GM23338 (cell line): ENCODE measurements at regions not wholly inside any gene's neighbourhood (a gene's known extent, or its start where the extent isn't known, plus 50 kb on each side); places are given as distances from the start of the nearest gene placed in this dataset.

ENCODE experiments used
- ATAC-seq: fragments of 200-7000 bp; cut with Tn5 transposase; 3 replicates; pipeline ENCODE4 v1.9.1; 2020
- DNase-seq: peaks from one replicate; pipeline ENCODE4 v3.0.0-alpha.2; 2015; ENCODE audit warnings: low spot score
- H2AFZ ChIP-seq: fragments of 200-600 bp; sonication (generic); 2 replicates; pipeline ENCODE4 v1.8.0; 2016; ENCODE audit warnings: antibody characterized with exemption, mild to moderate bottlenecking, moderate library complexity
- H3F3A ChIP-seq: fragments of 200-600 bp; sonication (generic); replicated peaks from 2 replicates; pipeline ENCODE4 v1.8.0; 2017; ENCODE audit warnings: antibody characterized with exemption, mixed run types, low read depth
- H3K27ac ChIP-seq: fragments of 200-600 bp; sonication (generic); 2 replicates; pipeline ENCODE4 v1.6.1; 2016; ENCODE audit warnings: low read depth
- H3K27me3 ChIP-seq: fragments of 200-600 bp; sonication (generic); 2 replicates; pipeline ENCODE4 v1.8.0; 2016; ENCODE audit warnings: mild to moderate bottlenecking, mixed run types, moderate library complexity; ENCODE audit not compliant: insufficient read depth
- H3K36me3 ChIP-seq: fragments of 200-600 bp; sonication (generic); 2 replicates; pipeline ENCODE4 v1.8.0; 2016; ENCODE audit warnings: mild to moderate bottlenecking; ENCODE audit not compliant: insufficient read depth
- H3K4me1 ChIP-seq: fragments of 200-600 bp; sonication (generic); 2 replicates; pipeline ENCODE4 v1.8.0; 2016; ENCODE audit warnings: mild to moderate bottlenecking, moderate library complexity; ENCODE audit not compliant: insufficient read depth
- H3K4me2 ChIP-seq: fragments of 200-600 bp; sonication (generic); 2 replicates; pipeline ENCODE4 v1.7.1; 2017; ENCODE audit warnings: mixed run types
- H3K4me3 ChIP-seq: fragments of 200-600 bp; sonication (generic); 2 replicates; pipeline ENCODE4 v1.6.1; 2016; ENCODE audit warnings: mixed run types
- H3K79me2 ChIP-seq: fragments of 200-600 bp; sonication (generic); replicated peaks from 2 replicates; pipeline ENCODE4 v1.8.0; 2017; ENCODE audit warnings: mild to moderate bottlenecking; ENCODE audit not compliant: insufficient read depth
- H3K9me2 ChIP-seq: fragments of 200-600 bp; sonication (generic); 2 replicates; pipeline ENCODE4 v1.8.0; 2017; ENCODE audit not compliant: insufficient read depth
- H4K20me1 ChIP-seq: fragments of 200-600 bp; sonication (generic); replicated peaks from 2 replicates; pipeline ENCODE4 v1.8.0; 2017; ENCODE audit warnings: mild to moderate bottlenecking; ENCODE audit not compliant: insufficient read depth
- H3K27ac Mint-ChIP-seq: 2 replicates; pipeline ENCODE4 v1.8.0; 2020; ENCODE audit warnings: inconsistent platforms, mild to moderate bottlenecking, moderate library complexity, mixed read lengths
- H3K27me3 Mint-ChIP-seq: 3 replicates; pipeline ENCODE4 v1.8.0; 2022; ENCODE audit warnings: low read depth, mild to moderate bottlenecking, moderate library complexity, mixed read lengths, inconsistent platforms; ENCODE audit not compliant: insufficient read depth, poor library complexity
- H3K36me3 Mint-ChIP-seq: 3 replicates; pipeline ENCODE4 v1.8.0; 2021; ENCODE audit warnings: low read depth, mild to moderate bottlenecking, inconsistent platforms, moderate library complexity, mixed read lengths
- H3K4me1 Mint-ChIP-seq: 3 replicates; pipeline ENCODE4 v1.8.0; 2020; ENCODE audit warnings: mild to moderate bottlenecking, inconsistent platforms, mixed read lengths
- H3K4me3 Mint-ChIP-seq: 3 replicates; pipeline ENCODE4 v1.8.0; 2021; ENCODE audit warnings: moderate library complexity, mild to moderate bottlenecking, inconsistent platforms, mixed read lengths
- H3K9me3 Mint-ChIP-seq: 3 replicates; pipeline ENCODE4 v1.8.0; 2020; ENCODE audit warnings: moderate library complexity, mild to moderate bottlenecking, inconsistent platforms, mixed read lengths
- CTCF ChIP-seq, 2 experiments: fragments of 200-600 bp in 1 of 2; sonication (generic) in 1 of 2; conservative IDR thresholded peaks; 2 replicates each; pipeline versions ENCODE4 v1.5.1 to v1.6.1; 2016 to 2017; ENCODE audit warnings: antibody characterized with exemption in 2 of 2, low read depth in 2 of 2, mild to moderate bottlenecking in 2 of 2, moderate library complexity in 1 of 2
- EZH2 ChIP-seq: fragments of 200-600 bp; sonication (generic); IDR thresholded peaks from one replicate; pipeline ENCODE4 v1.8.0; 2017; ENCODE audit warnings: antibody characterized with exemption, mild to moderate bottlenecking, low read depth; ENCODE audit not compliant: unreplicated experiment
- EZH2phosphoT487 ChIP-seq: fragments of 200-600 bp; sonication (generic); IDR thresholded peaks from one replicate; pipeline ENCODE4 v1.8.1; 2018; ENCODE audit warnings: antibody characterized with exemption; ENCODE audit not compliant: unreplicated experiment
- JUNB ChIP-seq: IDR thresholded peaks from one replicate; pipeline ENCODE4 v1.6.1; 2016; ENCODE audit warnings: antibody characterized with exemption; ENCODE audit not compliant: unreplicated experiment
- POLR2AphosphoS5 ChIP-seq: IDR thresholded peaks from 2 replicates; pipeline ENCODE4 v1.6.1; 2016; ENCODE audit warnings: antibody characterized with exemption, low read depth
- STAT1 ChIP-seq: IDR thresholded peaks from one replicate; pipeline ENCODE4 v1.6.1; 2016; ENCODE audit warnings: antibody characterized with exemption; ENCODE audit not compliant: unreplicated experiment
- ZNF114 ChIP-seq: fragments of 250-450 bp; sonication (Bioruptor Pico); IDR thresholded peaks from 2 replicates; pipeline ENCODE4 v1.5.0; 2020; ENCODE audit warnings: mild to moderate bottlenecking, moderate library complexity
- ZNF331 ChIP-seq: fragments of 250-450 bp; sonication (Bioruptor Pico); IDR thresholded peaks from 2 replicates; pipeline ENCODE4 v1.5.0; 2020; ENCODE audit warnings: low read depth, mild to moderate bottlenecking, moderate library complexity
- TF ChIP-seq, protein P1 (sequence below): IDR thresholded peaks from 2 replicates; pipeline ENCODE4 v1.6.1; 2016; ENCODE audit warnings: antibody characterized with exemption
- TF ChIP-seq, protein P2 (sequence below): fragments of 250-450 bp; sonication (Bioruptor Pico); IDR thresholded peaks from 2 replicates; pipeline ENCODE4 v1.5.0; 2020; ENCODE audit warnings: mild to moderate bottlenecking, moderate library complexity
- TF ChIP-seq, protein P3 (sequence below): IDR thresholded peaks from one replicate; pipeline ENCODE4 v1.6.1; 2018; ENCODE audit warnings: antibody characterized with exemption; ENCODE audit not compliant: unreplicated experiment

GRCh38 chr5:35557199-35557598 is 60.5 kb upstream of the SPEF2 start:
- no peaks in the 10 kb centered on the region for H3K4me1 ChIP-seq
- DNase-seq (no peak), ATAC-seq (no peak)
- Mint-ChIP-seq H3K36me3 (peaks cover 18% of the 10 kb centered on the region), H3K4me3 (no peak overlapping the region), H3K27me3 (peaks cover under 1% of the 10 kb centered on the region), H3K4me1 (no peaks in the 10 kb centered on the region), H3K9me3 (peaks cover 56% of the 10 kb centered on the region), H3K27ac (no peak overlapping the region)
- no peaks in the 10 kb centered on the region for H3K79me2 ChIP-seq
- TF ChIP-seq ZNF331 (CRISPR knock-in tag), result no peak
- TF ChIP-seq JUNB, result no peak
- TF ChIP-seq POLR2AphosphoS5, result no peak
- TF ChIP-seq EZH2phosphoT487, result no peak
- TF ChIP-seq, protein P1, sequence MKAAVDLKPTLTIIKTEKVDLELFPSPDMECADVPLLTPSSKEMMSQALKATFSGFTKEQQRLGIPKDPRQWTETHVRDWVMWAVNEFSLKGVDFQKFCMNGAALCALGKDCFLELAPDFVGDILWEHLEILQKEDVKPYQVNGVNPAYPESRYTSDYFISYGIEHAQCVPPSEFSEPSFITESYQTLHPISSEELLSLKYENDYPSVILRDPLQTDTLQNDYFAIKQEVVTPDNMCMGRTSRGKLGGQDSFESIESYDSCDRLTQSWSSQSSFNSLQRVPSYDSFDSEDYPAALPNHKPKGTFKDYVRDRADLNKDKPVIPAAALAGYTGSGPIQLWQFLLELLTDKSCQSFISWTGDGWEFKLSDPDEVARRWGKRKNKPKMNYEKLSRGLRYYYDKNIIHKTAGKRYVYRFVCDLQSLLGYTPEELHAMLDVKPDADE, result no peak
- TF ChIP-seq EZH2, result no peak
- TF ChIP-seq ZNF114 (CRISPR knock-in tag), result no peak
- no peak for TF ChIP-seq STAT1
- TF ChIP-seq, protein P2, sequence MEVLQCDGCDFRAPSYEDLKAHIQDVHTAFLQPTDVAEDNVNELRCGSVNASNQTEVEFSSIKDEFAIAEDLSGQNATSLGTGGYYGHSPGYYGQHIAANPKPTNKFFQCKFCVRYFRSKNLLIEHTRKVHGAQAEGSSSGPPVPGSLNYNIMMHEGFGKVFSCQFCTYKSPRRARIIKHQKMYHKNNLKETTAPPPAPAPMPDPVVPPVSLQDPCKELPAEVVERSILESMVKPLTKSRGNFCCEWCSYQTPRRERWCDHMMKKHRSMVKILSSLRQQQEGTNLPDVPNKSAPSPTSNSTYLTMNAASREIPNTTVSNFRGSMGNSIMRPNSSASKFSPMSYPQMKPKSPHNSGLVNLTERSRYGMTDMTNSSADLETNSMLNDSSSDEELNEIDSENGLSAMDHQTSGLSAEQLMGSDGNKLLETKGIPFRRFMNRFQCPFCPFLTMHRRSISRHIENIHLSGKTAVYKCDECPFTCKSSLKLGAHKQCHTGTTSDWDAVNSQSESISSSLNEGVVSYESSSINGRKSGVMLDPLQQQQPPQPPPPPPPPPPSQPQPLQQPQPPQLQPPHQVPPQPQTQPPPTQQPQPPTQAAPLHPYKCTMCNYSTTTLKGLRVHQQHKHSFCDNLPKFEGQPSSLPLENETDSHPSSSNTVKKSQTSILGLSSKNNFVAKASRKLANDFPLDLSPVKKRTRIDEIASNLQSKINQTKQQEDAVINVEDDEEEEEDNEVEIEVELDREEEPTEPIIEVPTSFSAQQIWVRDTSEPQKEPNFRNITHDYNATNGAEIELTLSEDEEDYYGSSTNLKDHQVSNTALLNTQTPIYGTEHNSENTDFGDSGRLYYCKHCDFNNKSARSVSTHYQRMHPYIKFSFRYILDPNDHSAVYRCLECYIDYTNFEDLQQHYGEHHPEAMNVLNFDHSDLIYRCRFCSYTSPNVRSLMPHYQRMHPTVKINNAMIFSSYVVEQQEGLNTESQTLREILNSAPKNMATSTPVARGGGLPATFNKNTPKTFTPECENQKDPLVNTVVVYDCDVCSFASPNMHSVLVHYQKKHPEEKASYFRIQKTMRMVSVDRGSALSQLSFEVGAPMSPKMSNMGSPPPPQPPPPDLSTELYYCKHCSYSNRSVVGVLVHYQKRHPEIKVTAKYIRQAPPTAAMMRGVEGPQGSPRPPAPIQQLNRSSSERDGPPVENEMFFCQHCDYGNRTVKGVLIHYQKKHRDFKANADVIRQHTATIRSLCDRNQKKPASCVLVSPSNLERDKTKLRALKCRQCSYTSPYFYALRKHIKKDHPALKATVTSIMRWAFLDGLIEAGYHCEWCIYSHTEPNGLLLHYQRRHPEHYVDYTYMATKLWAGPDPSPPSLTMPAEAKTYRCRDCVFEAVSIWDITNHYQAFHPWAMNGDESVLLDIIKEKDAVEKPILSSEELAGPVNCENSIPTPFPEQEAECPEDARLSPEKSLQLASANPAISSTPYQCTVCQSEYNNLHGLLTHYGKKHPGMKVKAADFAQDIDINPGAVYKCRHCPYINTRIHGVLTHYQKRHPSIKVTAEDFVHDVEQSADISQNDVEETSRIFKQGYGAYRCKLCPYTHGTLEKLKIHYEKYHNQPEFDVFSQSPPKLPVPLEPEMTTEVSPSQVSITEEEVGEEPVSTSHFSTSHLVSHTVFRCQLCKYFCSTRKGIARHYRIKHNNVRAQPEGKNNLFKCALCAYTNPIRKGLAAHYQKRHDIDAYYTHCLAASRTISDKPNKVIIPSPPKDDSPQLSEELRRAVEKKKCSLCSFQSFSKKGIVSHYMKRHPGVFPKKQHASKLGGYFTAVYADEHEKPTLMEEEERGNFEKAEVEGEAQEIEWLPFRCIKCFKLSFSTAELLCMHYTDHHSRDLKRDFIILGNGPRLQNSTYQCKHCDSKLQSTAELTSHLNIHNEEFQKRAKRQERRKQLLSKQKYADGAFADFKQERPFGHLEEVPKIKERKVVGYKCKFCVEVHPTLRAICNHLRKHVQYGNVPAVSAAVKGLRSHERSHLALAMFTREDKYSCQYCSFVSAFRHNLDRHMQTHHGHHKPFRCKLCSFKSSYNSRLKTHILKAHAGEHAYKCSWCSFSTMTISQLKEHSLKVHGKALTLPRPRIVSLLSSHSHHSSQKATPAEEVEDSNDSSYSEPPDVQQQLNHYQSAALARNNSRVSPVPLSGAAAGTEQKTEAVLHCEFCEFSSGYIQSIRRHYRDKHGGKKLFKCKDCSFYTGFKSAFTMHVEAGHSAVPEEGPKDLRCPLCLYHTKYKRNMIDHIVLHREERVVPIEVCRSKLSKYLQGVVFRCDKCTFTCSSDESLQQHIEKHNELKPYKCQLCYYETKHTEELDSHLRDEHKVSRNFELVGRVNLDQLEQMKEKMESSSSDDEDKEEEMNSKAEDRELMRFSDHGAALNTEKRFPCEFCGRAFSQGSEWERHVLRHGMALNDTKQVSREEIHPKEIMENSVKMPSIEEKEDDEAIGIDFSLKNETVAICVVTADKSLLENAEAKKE, result no peak
- TF ChIP-seq, protein P3, sequence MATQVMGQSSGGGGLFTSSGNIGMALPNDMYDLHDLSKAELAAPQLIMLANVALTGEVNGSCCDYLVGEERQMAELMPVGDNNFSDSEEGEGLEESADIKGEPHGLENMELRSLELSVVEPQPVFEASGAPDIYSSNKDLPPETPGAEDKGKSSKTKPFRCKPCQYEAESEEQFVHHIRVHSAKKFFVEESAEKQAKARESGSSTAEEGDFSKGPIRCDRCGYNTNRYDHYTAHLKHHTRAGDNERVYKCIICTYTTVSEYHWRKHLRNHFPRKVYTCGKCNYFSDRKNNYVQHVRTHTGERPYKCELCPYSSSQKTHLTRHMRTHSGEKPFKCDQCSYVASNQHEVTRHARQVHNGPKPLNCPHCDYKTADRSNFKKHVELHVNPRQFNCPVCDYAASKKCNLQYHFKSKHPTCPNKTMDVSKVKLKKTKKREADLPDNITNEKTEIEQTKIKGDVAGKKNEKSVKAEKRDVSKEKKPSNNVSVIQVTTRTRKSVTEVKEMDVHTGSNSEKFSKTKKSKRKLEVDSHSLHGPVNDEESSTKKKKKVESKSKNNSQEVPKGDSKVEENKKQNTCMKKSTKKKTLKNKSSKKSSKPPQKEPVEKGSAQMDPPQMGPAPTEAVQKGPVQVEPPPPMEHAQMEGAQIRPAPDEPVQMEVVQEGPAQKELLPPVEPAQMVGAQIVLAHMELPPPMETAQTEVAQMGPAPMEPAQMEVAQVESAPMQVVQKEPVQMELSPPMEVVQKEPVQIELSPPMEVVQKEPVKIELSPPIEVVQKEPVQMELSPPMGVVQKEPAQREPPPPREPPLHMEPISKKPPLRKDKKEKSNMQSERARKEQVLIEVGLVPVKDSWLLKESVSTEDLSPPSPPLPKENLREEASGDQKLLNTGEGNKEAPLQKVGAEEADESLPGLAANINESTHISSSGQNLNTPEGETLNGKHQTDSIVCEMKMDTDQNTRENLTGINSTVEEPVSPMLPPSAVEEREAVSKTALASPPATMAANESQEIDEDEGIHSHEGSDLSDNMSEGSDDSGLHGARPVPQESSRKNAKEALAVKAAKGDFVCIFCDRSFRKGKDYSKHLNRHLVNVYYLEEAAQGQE, result no peak
- no peak for TF ChIP-seq CTCF (conservative IDR thresholded peaks at IDR 0.05; ENCODE audit: low read depth in 2 of 2)
- no peak overlapping the region for H3K4me2 ChIP-seq
- H2AFZ ChIP-seq, result no peak overlapping the region
- no peak overlapping the region for H3K27ac ChIP-seq
- no peaks in the 10 kb centered on the region for H3K36me3 ChIP-seq
- H3F3A ChIP-seq, result no peaks in the 10 kb centered on the region
- H4K20me1 ChIP-seq, result no peaks in the 10 kb centered on the region
- no peaks in the 10 kb centered on the region for H3K27me3 ChIP-seq
- H3K4me3 ChIP-seq, result no peak overlapping the region
- no peaks in the 10 kb centered on the region for H3K9me2 ChIP-seq
